Epidermal melanocyte (primary cell): ENCODE measurements at regions not wholly inside any gene's neighbourhood (a gene's known extent, or its start where the extent isn't known, plus 50 kb on each side); places are given as distances from the start of the nearest gene placed in this dataset.
A peak's percentile ranks its signal among the peaks of the same experiment; 100 is the strongest.
"Not testable (repeated sequence)": the region's sequence is repeated elsewhere in the genome, so short reads cannot be mapped to it uniquely, and the experiment has no call there.

Source experiments
- DNase-seq: peaks from one replicate; pipeline ENCODE4 v3.0.0; 2011; ENCODE audit warnings: low spot score; ENCODE audit not compliant: insufficient read length

DNA sequence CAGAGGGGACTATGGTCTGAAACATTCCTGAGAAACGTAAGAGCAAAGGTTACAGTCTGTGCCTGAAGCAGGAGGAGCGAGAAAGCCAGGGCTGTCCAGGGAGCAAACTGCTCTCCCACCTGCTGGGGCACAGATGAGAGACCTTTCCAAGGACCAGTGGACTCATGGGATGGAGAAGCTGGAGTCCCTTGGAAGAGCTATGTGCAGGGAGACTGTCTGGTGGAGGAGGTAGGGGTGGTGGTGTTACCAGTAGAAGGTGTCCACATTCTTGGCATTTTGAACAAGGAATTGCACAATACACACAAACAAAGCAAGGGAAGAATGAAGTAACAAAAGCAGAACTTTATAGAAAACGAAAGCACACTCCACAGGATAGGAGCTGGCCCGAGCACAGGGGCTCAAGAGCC lies 97.9 kb upstream of the CYRIA start:
- DNase-seq: no peak

- no peak for DNase-seq
Observed at GRCh38 chr2:16763056-16763455, 97.4 kb upstream of the CYRIA start.

DNA sequence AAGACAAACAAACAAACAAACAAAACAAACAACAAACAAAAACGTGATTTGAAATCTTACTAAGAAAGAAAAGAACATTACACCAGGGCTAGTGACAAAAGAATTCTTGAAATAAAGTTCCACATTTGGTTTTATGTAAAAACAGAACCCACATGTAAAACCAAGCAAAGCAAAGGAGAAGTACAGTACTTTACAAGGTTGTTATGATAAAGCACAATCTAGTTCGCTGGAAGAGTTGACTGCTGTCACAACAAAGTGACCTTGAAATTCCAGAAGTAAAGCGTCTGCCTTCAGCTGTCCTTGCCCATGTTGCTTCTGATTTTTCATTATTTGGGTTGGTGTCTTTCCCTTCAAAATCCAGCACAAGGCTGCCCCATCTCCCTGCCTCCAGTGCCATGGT lies 94.8 kb upstream of the CYRIA start:
- DNase-seq: no peak

- peak; percentile 50 for DNase-seq
Observed at GRCh38 chr2:16756831-16757644, 91.4 kb upstream of the CYRIA start.

GRCh38 chr2:16755442-16755841 lies 89.8 kb upstream of the CYRIA start:
- DNase-seq: no peak

DNA sequence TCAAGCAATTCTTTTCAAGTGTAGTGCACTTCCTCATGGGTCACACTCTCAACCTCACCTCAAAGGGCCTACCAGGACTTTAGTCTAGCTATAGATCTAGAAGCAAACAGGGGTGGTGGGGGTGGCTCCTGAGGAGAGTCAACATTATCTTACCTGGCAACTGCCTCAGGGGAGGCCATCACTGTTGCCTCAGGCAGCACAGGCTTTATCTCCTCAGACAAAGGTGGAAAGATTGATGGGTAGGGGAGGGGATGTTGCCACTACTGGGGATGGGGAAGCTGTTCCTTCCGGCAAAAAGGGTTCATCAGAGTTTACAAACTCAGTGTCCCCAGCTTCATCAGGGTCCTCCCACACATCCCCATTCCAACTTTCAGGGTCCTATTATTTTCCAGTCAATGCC lies 87.4 kb upstream of the CYRIA start:
- DNase-seq: not testable (repeated sequence)

DNA sequence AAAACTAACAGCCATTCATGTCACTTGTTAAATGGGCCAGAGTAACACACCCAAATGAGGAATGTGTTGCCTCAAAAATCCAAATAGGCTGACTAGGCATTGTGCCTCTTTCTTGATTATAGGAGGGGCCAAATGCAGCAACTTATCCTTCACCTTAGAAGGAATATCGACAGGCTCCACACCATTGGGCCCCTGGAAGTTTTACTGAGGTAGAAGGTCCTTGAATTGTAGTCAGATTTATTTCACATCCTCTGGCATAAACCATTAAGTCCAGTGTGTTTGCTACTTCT lies 85.2 kb upstream of the CYRIA start:
- not testable (repeated sequence) for DNase-seq

GRCh38 chr2:16750175-16750924 lies 84.7 kb upstream of the CYRIA start:
- DNase-seq: no peak

GRCh38 chr2:16748511-16749266 lies 83.1 kb upstream of the CYRIA start:
- DNase-seq: not testable (repeated sequence)

DNA sequence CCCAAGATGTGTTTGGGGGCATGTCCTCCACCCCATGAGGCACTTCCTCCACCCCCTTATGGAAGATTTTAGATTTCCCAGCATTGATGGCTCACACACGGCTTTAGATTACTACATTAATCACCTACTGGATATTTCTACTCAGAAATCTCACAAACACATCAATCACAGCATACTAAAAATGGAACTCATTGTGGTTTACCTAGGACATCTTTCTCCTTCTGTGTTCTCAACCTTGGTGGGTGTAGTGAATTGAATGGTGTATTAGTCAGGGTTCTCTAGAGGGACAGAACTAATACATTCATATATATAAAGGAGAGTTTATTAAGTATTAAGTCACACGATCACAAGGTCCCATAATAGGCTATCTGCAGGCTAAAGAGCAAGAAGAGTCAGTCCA lies 82.1 kb upstream of the CYRIA start:
- no peak for DNase-seq

GRCh38 chr2:16747257-16747656 lies 81.6 kb upstream of the CYRIA start:
- no peak for DNase-seq

- no peak for DNase-seq
Observed at GRCh38 chr2:16746833-16747232, 81.2 kb upstream of the CYRIA start.

DNA sequence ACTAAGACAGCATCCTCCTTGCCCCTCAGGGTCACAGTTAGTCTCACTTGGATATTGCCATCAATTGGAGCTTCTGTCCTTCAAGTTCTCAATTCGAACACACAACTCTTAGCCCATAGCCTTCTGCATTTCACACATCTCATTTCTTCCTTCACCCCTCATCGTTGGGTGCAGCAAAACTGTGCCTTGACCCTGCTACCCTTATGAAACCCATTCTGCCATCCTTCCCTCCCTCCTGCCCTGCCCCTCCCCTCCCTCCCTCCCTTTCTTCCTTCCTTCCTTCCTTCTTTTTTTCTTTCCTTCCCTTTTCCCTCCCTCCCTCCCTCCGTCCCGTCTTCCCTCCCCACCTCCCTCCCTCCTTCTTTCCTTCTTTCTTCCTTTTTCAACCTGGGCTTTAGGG lies 80.7 kb upstream of the CYRIA start:
- DNase-seq: no peak

GRCh38 chr2:16745466-16745865 lies 79.8 kb upstream of the CYRIA start:
- no peak for DNase-seq

DNA sequence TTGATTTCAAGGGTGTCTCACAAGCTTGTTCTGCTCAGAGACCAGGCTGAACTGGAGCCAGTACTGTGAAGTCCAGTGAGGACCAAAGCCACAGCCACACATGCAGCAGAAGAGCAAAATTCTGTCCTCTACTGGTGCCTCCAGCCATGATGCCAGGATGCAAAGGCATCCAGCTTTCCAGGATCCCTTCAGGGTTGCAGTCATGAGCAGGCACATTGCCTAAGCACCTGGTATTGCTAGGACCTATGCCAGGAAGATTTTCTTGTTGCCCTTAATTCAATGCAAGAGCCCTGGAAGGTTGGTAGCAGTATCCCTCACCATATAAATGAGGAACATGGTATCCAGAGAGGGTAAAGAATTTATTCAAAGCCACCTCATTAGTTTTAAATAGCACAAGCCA lies 78.9 kb upstream of the CYRIA start:
- DNase-seq: no peak

DNA sequence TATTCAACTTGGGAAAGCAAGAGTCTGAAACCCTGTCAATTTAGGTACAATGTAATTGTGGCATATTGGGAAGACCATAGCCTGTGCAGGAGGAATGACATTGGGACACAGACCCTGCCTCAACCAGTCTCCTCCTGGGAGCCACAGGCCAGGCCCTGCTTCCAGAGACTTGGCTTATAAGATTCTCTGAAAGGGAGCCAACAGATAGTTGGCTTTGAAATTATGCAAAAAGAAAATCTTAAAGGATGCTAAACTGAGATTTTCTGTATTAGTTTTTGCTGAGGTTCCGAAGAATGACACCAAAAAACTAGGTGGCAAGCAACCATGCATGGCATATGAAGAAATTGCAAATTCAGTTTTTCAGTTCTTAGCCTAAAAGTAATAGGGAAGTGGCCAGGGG lies 76.4 kb upstream of the CYRIA start:
- DNase-seq: no peak

DNA sequence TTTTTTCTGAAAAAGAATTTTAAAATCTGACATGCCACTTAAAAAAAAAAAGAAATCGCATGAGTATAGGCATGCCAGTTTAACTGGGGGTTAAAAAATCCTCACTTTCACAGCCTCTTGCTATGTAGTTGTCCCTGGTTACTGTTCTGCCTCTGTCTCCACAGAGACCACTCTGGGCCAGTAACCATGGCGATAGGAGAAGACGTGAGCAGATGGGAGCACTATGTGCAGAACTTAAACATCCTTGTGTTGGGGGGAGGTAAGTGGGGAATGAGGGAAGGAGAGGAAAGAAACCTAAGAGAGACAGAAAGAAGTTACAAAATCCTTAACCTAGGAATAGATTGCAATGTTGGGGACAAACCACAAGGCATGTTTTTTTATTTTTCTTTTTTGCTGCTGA lies 75.9 kb upstream of the CYRIA start:
- DNase-seq: no peak

- no peak for DNase-seq
Observed at GRCh38 chr2:16739778-16740581, 74.3 kb upstream of the CYRIA start.

- no peak for DNase-seq
Observed at GRCh38 chr2:16738361-16739225, 73.0 kb upstream of the CYRIA start.

DNA sequence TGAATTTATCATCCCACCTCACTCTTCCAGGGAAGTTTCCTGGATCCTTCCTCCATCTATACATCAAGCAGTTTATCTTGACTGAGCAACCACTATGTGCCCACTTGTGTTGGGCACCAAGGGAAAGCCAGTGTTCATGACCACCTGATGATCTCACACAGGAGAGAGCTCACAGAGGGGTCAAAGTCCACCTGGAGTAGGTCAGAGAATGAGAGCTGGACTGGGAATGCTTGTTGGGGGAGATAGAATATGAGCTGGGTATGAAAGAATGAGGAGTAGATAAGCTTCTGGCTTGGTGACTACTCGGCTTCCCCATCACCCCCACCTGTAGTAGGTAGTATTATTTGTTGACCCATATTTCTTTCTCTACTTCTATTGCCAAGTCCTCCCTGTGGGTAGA lies 72.2 kb upstream of the CYRIA start:
- DNase-seq: no peak

- no peak for DNase-seq
Observed at GRCh38 chr2:16736633-16737032, 71.0 kb upstream of the CYRIA start.
